ENCODE measurements at regions not wholly inside any gene's neighbourhood (a gene's known extent, or its start where the extent isn't known, plus 50 kb on each side); places are given as distances from the start of the nearest gene placed in this dataset.

DNA sequence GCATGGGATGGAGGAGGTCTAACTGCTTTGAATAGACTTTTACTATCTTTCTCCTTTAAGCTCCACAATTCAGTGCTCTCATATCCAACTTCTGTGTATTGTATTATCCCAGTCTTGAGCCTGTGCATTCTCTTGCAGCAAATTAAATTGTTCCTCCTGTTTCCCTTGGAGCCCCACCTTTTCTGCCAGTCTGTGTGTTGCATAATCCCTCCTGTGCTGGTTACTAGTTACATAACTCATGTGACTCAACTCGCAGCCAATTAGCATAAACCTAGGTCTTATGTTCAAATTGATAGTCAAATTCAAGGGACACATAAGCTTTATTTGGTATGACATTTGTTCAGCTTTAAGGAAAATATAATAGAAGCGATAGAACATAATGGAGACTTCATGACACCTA, 1863.5 kb downstream of the MRPL39 start:
- no peak for TF ChIP-seq EZH2 (IDR thresholded peaks at IDR 0.05; ENCODE audit: insufficient read depth, low read length)
- TF ChIP-seq, protein P1, sequence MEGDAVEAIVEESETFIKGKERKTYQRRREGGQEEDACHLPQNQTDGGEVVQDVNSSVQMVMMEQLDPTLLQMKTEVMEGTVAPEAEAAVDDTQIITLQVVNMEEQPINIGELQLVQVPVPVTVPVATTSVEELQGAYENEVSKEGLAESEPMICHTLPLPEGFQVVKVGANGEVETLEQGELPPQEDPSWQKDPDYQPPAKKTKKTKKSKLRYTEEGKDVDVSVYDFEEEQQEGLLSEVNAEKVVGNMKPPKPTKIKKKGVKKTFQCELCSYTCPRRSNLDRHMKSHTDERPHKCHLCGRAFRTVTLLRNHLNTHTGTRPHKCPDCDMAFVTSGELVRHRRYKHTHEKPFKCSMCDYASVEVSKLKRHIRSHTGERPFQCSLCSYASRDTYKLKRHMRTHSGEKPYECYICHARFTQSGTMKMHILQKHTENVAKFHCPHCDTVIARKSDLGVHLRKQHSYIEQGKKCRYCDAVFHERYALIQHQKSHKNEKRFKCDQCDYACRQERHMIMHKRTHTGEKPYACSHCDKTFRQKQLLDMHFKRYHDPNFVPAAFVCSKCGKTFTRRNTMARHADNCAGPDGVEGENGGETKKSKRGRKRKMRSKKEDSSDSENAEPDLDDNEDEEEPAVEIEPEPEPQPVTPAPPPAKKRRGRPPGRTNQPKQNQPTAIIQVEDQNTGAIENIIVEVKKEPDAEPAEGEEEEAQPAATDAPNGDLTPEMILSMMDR (IDR thresholded peaks at IDR 0.05; ENCODE audit: insufficient read depth, low read depth, low read length) = no peak
- no peaks in the 10 kb centered on the region for H4K20me1 ChIP-seq (ENCODE audit: insufficient read depth, low read length)
- H3K4me1 Mint-ChIP-seq (ENCODE audit: low read depth, unreplicated experiment) = no peaks in the 10 kb centered on the region
- H3K4me1 ChIP-seq (ENCODE audit: insufficient read depth, low read length) = no peaks in the 10 kb centered on the region
- H3K9me3 ChIP-seq (ENCODE audit: insufficient read depth, low read depth, low read length) = peaks cover 2% of the 10 kb centered on the region
- H2AFZ ChIP-seq (ENCODE audit: low read depth, low read length) = no peak overlapping the region
- no peaks in the 10 kb centered on the region for H3K36me3 ChIP-seq (ENCODE audit: insufficient read depth, low read length)
- no peak for DNase-seq (ENCODE audit: low read depth)
- no peak overlapping the region for H3K4me2 ChIP-seq (ENCODE audit: low read length)
- H3K36me3 Mint-ChIP-seq (ENCODE audit: low read depth, unreplicated experiment) = no peaks in the 10 kb centered on the region
- H3K27me3 ChIP-seq (ENCODE audit: insufficient read depth, low read length) = no peaks in the 10 kb centered on the region
- H3K9me3 Mint-ChIP-seq (ENCODE audit: unreplicated experiment) = no peaks in the 10 kb centered on the region
- no peak overlapping the region for H3K4me3 Mint-ChIP-seq (ENCODE audit: unreplicated experiment)
- H3K9ac ChIP-seq (ENCODE audit: low read length) = no peak overlapping the region
- H3K27me3 Mint-ChIP-seq (ENCODE audit: low read depth, unreplicated experiment) = no peaks in the 10 kb centered on the region
- no peak for FAIRE-seq
- no peak overlapping the region for H3K27ac ChIP-seq (ENCODE audit: low read depth, low read length)
- H3K79me2 ChIP-seq (ENCODE audit: insufficient read depth, low read length) = no peaks in the 10 kb centered on the region
- H3K27ac Mint-ChIP-seq (ENCODE audit: unreplicated experiment) = no peak overlapping the region
- H3K4me3 ChIP-seq (ENCODE audit: insufficient read depth, low read depth, low read length) = no peak overlapping the region

DNA sequence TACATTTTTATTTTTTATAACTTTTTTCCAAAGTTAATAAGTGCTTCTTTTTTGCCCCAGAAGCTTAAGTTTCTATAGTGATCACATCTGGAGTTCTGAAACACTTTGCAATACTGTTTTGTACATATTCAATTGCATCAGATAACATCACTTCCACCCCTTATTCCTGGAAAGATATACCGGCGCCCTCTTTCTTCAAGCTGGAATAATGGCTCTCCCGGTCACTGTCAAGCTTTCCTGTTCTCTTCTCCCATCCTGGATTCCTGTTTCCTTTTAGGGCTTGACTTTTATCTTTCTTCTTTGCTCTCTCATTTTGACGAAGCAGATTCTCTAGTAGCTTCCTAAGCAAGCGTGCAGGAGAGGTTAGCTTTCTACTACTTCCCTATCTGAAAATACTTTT, 1866.8 kb downstream of the MRPL39 start:
- H3K4me3 ChIP-seq (ENCODE audit: insufficient read depth, low read depth, low read length) = no peak overlapping the region
- H3K27me3 ChIP-seq (ENCODE audit: insufficient read depth, low read length) = no peaks in the 10 kb centered on the region
- FAIRE-seq (no peak), DNase-seq (ENCODE audit: low read depth) (no peak)
- no peak overlapping the region for H3K4me2 ChIP-seq (ENCODE audit: low read length)
- no peaks in the 10 kb centered on the region for H3K36me3 Mint-ChIP-seq (ENCODE audit: low read depth, unreplicated experiment)
- no peaks in the 10 kb centered on the region for H3K36me3 ChIP-seq (ENCODE audit: insufficient read depth, low read length)
- H3K4me1 Mint-ChIP-seq (ENCODE audit: low read depth, unreplicated experiment) = no peaks in the 10 kb centered on the region
- H3K27me3 Mint-ChIP-seq (ENCODE audit: low read depth, unreplicated experiment) = no peaks in the 10 kb centered on the region
- no peaks in the 10 kb centered on the region for H3K79me2 ChIP-seq (ENCODE audit: insufficient read depth, low read length)
- TF ChIP-seq EZH2 (IDR thresholded peaks at IDR 0.05; ENCODE audit: insufficient read depth, low read length) = no peak
- TF ChIP-seq, protein P1 (IDR thresholded peaks at IDR 0.05; ENCODE audit: insufficient read depth, low read depth, low read length) = no peak
- H2AFZ ChIP-seq (ENCODE audit: low read depth, low read length) = no peak overlapping the region
- no peak overlapping the region for H3K9ac ChIP-seq (ENCODE audit: low read length)
- no peaks in the 10 kb centered on the region for H3K4me1 ChIP-seq (ENCODE audit: insufficient read depth, low read length)
- H3K27ac Mint-ChIP-seq (ENCODE audit: unreplicated experiment) = no peak overlapping the region
- peaks cover 2% of the 10 kb centered on the region for H3K9me3 ChIP-seq (ENCODE audit: insufficient read depth, low read depth, low read length)
- H3K4me3 Mint-ChIP-seq (ENCODE audit: unreplicated experiment) = no peak overlapping the region
- H3K9me3 Mint-ChIP-seq (ENCODE audit: unreplicated experiment) = no peaks in the 10 kb centered on the region
- no peak overlapping the region for H3K27ac ChIP-seq (ENCODE audit: low read depth, low read length)
- H4K20me1 ChIP-seq (ENCODE audit: insufficient read depth, low read length) = no peaks in the 10 kb centered on the region

DNA sequence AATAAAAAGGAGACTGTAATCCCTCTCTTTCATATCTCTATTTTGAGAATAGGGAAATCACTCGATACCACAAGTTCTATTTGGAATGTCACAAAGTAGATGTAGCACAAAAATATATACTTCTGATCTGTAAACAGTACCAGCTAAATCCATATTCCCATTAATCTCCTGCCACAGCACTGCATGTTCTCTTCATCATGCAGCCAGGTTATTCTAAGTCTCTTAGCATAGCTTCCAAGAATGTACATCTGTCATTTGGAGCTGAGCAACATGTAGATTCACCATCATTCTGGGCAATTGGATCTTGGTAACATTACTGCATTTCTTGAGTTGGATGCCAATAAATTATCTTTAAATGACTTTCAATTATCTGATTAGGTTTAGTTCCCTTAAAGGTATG, 1874.5 kb downstream of the MRPL39 start:
- Mint-ChIP-seq H3K4me3 (ENCODE audit: unreplicated experiment) (no peak overlapping the region), H3K36me3 (ENCODE audit: low read depth, unreplicated experiment) (no peaks in the 10 kb centered on the region), H3K27ac (ENCODE audit: unreplicated experiment) (no peak overlapping the region), H3K9me3 (ENCODE audit: unreplicated experiment) (no peaks in the 10 kb centered on the region), H3K27me3 (ENCODE audit: low read depth, unreplicated experiment) (no peaks in the 10 kb centered on the region), H3K4me1 (ENCODE audit: low read depth, unreplicated experiment) (no peaks in the 10 kb centered on the region)
- Histone ChIP-seq H3K36me3 (ENCODE audit: insufficient read depth, low read length) (no peaks in the 10 kb centered on the region), H2AFZ (ENCODE audit: low read depth, low read length) (no peak overlapping the region), H3K9ac (ENCODE audit: low read length) (no peak overlapping the region), H3K4me2 (ENCODE audit: low read length) (no peak overlapping the region), H3K4me3 (ENCODE audit: insufficient read depth, low read depth, low read length) (no peak overlapping the region), H4K20me1 (ENCODE audit: insufficient read depth, low read length) (no peaks in the 10 kb centered on the region), H3K9me3 (ENCODE audit: insufficient read depth, low read depth, low read length) (no peaks in the 10 kb centered on the region), H3K4me1 (ENCODE audit: insufficient read depth, low read length) (no peaks in the 10 kb centered on the region), H3K27me3 (ENCODE audit: insufficient read depth, low read length) (no peaks in the 10 kb centered on the region), H3K27ac (ENCODE audit: low read depth, low read length) (no peak overlapping the region), H3K79me2 (ENCODE audit: insufficient read depth, low read length) (no peaks in the 10 kb centered on the region)
- DNase-seq (ENCODE audit: low read depth) (no peak), FAIRE-seq (no peak)
- TF ChIP-seq EZH2 (IDR thresholded peaks at IDR 0.05; ENCODE audit: insufficient read depth, low read length) = no peak
- TF ChIP-seq, protein P1 (IDR thresholded peaks at IDR 0.05; ENCODE audit: insufficient read depth, low read depth, low read length) = no peak

Measured in astrocyte (in vitro differentiated cells and primary cell).